Transverse colon (tissue), 4 donors: ENCODE measurements at regions not wholly inside any gene's neighbourhood (a gene's known extent, or its start where the extent isn't known, plus 50 kb on each side); places are given as distances from the start of the nearest gene placed in this dataset.

Experiments
- CTCF ChIP-seq, 5 experiments: fragments of 200-600 bp in 3 of 5; fragments of 450-650 bp in 2 of 5; sonication (generic) in 3 of 5; IDR thresholded peaks; 1 replicate in 2 of 5; 2 replicates in 3 of 5; pipeline ENCODE4 v1.5.1; 2016 to 2017; ENCODE audit warnings: antibody characterized with exemption in 5 of 5, inconsistent platforms in 3 of 5, mild to moderate bottlenecking in 2 of 5, moderate library complexity in 1 of 5
- EP300 ChIP-seq: sonication (generic); formaldehyde crosslinking; IDR thresholded peaks from one replicate; pipeline ENCODE4 v1.6.1; 2017; ENCODE audit warnings: antibody characterized with exemption, low read depth
- POLR2A ChIP-seq: fragments of 450-650 bp; IDR thresholded peaks from one replicate; pipeline ENCODE4 v1.6.1; 2016; ENCODE audit warnings: antibody characterized with exemption, mild to moderate bottlenecking, moderate library complexity
- POLR2AphosphoS5 ChIP-seq, 3 donors: sonication (generic); formaldehyde crosslinking; IDR thresholded peaks; one replicate each; pipeline ENCODE4 v1.6.1; 2016; ENCODE audit warnings: antibody characterized with exemption in 3 of 3

DNA sequence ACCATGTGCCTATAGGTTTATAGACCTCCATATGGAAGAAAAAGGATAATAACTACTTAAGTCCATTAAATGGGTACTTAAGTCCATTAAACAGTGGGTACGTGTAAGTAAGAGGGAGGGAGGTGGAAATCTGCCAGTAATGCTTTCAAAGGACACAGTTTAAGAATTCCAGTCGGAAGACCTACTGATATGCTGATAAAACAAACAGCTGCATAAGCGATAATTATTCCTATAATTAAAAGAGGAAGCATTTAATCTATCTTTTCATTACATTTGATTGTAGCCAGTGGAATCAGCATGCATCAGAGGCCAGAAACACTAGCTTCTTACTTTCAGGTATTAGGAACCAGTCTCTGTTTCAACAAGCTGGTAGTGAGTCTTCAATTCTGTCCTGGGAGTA, 96.4 kb upstream of the DDX18 start:
- TF ChIP-seq CTCF (IDR thresholded peaks at IDR 0.05) (no peak), EP300 (no peak), POLR2AphosphoS5 (IDR thresholded peaks at IDR 0.05) (no peak), POLR2A (no peak)
